ENCODE measurements at regions not wholly inside any gene's neighbourhood (a gene's known extent, or its start where the extent isn't known, plus 50 kb on each side); places are given as distances from the start of the nearest gene placed in this dataset.

- no peaks in the 10 kb centered on the region for H3K36me3 ChIP-seq (ENCODE audit: control insufficient read depth in 2 of 4, insufficient read depth in 4 of 4, low read length in 3 of 4)
- no peak overlapping the region for H3K23ac ChIP-seq (ENCODE audit: insufficient read length)
- H3K56ac ChIP-seq (replicated peaks; ENCODE audit: insufficient read length, low read depth, low read length), result no peak overlapping the region
- no peak overlapping the region for H2BK12ac ChIP-seq (ENCODE audit: low read depth, low read length)
- no peak for DNase-seq (ENCODE audit: low read depth in 1 of 2, low spot score in 2 of 2)
- H3K27ac ChIP-seq (ENCODE audit: low read depth, low read length), result no peak overlapping the region
- no peaks in the 10 kb centered on the region for H3K79me1 ChIP-seq (ENCODE audit: low read depth, low read length)
- no peaks in the 10 kb centered on the region for H3K9me3 ChIP-seq (ENCODE audit: insufficient read depth in 2 of 2, low read depth in 1 of 2, low read length in 1 of 2)
- H3K14ac ChIP-seq (ENCODE audit: insufficient read length), result no peak overlapping the region
- no peak overlapping the region for H2AFZ ChIP-seq (ENCODE audit: low read length)
- H3K9ac ChIP-seq (replicated peaks in 1 of 4; ENCODE audit: extremely low read depth in 1 of 4, low read depth in 3 of 4, low read length in 3 of 4), result no peak overlapping the region
- no peak overlapping the region for H2BK15ac ChIP-seq (ENCODE audit: low read length)
- TF ChIP-seq TEAD4 (IDR thresholded peaks at IDR 0.05; ENCODE audit: low read depth, low read length) (no peak), POLR2AphosphoS5 (IDR thresholded peaks at IDR 0.05; ENCODE audit: low read depth, low read length) (no peak), HDAC2 (IDR thresholded peaks at IDR 0.05; ENCODE audit: borderline replicate concordance in 1 of 2, low read depth in 2 of 2, low read length in 2 of 2) (no peak), ATF2 (IDR thresholded peaks at IDR 0.05; ENCODE audit: low read length) (no peak), TCF12 (IDR thresholded peaks at IDR 0.05; ENCODE audit: low read depth, low read length) (no peak)
- no peaks in the 10 kb centered on the region; a peak in 1 of 7 replicates for H3K27me3 ChIP-seq (replicated peaks in 1 of 4; ENCODE audit: control insufficient read depth in 3 of 4, extremely low read depth in 1 of 4, insufficient read depth in 3 of 4, low read length in 3 of 4)
- H2BK120ac ChIP-seq (replicated peaks; ENCODE audit: low read depth, low read length), result no peak overlapping the region
- no peaks in the 10 kb centered on the region; the same call in 1 of the 2 replicates for H3K23me2 ChIP-seq (ENCODE audit: low read depth, low read length)
- CTCF ChIA-PET (ENCODE audit: partially characterized antibody), result interaction anchor here (0.6 to 1.6 kb wide), 5 partner anchors 10 to 350 kb away, joined by 3 to 6 read pairs (median 3); no protein-coding TSS in a partner anchor
- H3K4me2 ChIP-seq (ENCODE audit: insufficient read depth in 1 of 2, low read depth in 2 of 2, low read length in 2 of 2), result no peak overlapping the region
- no peak overlapping the region for H2BK5ac ChIP-seq (ENCODE audit: low read depth, low read length)
- no peak overlapping the region for H2AK5ac ChIP-seq (ENCODE audit: low read depth, low read length)
- no peak overlapping the region for H3K18ac ChIP-seq (ENCODE audit: extremely low read depth, low read length)
- H4K91ac ChIP-seq (replicated peaks; ENCODE audit: insufficient read length, low read length), result no peak overlapping the region
- no peaks in the 10 kb centered on the region for H3K79me2 ChIP-seq (ENCODE audit: control insufficient read depth in 1 of 2, insufficient read depth in 2 of 2, low read length in 2 of 2)
- no peak overlapping the region for H4K8ac ChIP-seq (ENCODE audit: extremely low read depth, insufficient read depth, low read length)
- no peak overlapping the region for H4K5ac ChIP-seq (ENCODE audit: insufficient read length, low read depth, low read length)
- H2BK20ac ChIP-seq (ENCODE audit: low read length), result no peak overlapping the region
- no peak overlapping the region for H3K4ac ChIP-seq (replicated peaks; ENCODE audit: insufficient read length, low read depth, low read length)
- H3K4me3 ChIP-seq (ENCODE audit: extremely low read depth in 1 of 4, insufficient read depth in 2 of 4, low read depth in 3 of 4, low read length in 4 of 4), result no peak overlapping the region
- no peak for FAIRE-seq
- POLR2A ChIA-PET (ENCODE audit: partially characterized antibody), result no interaction called here
- 90% methylated on average over 1 of the region's 1 CpG; no CpG with 5 or more reads in 1 of the 2 experiments for WGBS, 2 experiments (ENCODE audit: extremely low coverage in 1 of 2, insufficient coverage in 1 of 2, insufficient read length in 1 of 2, insufficient replicate concordance in 2 of 2, low coverage in 1 of 2, low lambda C conversion rate in 2 of 2, missing lambda C conversion rate in 1 of 2)
- peaks cover 0 to 7% (median 4%) of the 10 kb centered on the region in 4 experiments; a peak in 4 of 7 replicates for H3K4me1 ChIP-seq (replicated peaks in 1 of 4; ENCODE audit: control insufficient read depth in 3 of 4, insufficient read depth in 4 of 4, low read length in 3 of 4)
- H4K20me1 ChIP-seq (replicated peaks in 1 of 2; ENCODE audit: control insufficient read depth in 1 of 2, insufficient read depth in 2 of 2, low read length in 2 of 2), result no peaks in the 10 kb centered on the region
These were observed 68.0 kb upstream of the BOC start for GRCh38 chr3:113143353-113143752.
